Activated naive CD4-positive, alpha-beta T cell (primary cell): ENCODE measurements at regions not wholly inside any gene's neighbourhood (a gene's known extent, or its start where the extent isn't known, plus 50 kb on each side); places are given as distances from the start of the nearest gene placed in this dataset.
"Not testable (repeated sequence)": the region's sequence is repeated elsewhere in the genome, so short reads cannot be mapped to it uniquely, and the experiment has no call there.

Experiments used
- DNase-seq, 4 experiments: peaks; one replicate each; lab custom pipeline; 2025; lab: John Stamatoyannopoulos, UW

- no peak for DNase-seq
Observed at GRCh38 chrX:118257781-118258180, 88.1 kb upstream of the WDR44 start.

- DNase-seq, result no peak
Observed at GRCh38 chrX:118259213-118259612, 86.7 kb upstream of the WDR44 start.

- DNase-seq, result no peak
Observed at GRCh38 chrX:118261151-118261550, 84.8 kb upstream of the WDR44 start.

GRCh38 chrX:118271775-118272174 lies 74.1 kb upstream of the WDR44 start:
- no peak for DNase-seq

GRCh38 chrX:118272242-118272641 lies 73.7 kb upstream of the WDR44 start:
- DNase-seq, result no peak

- no peak for DNase-seq
Observed at GRCh38 chrX:118286066-118286762, 59.7 kb upstream of the WDR44 start.

- not testable (repeated sequence) for DNase-seq
Observed at GRCh38 chrX:118295818-118296217, 50.1 kb upstream of the WDR44 start.
